ENCODE measurements at regions not wholly inside any gene's neighbourhood (a gene's known extent, or its start where the extent isn't known, plus 50 kb on each side); places are given as distances from the start of the nearest gene placed in this dataset.
"Not testable (repeated sequence)": the region's sequence is repeated elsewhere in the genome, so short reads cannot be mapped to it uniquely, and the experiment has no call there.

GRCh38 chr3:152596832-152597231 lies 238.1 kb upstream of the P2RY1 start:
- TF ChIP-seq CTCF (IDR thresholded peaks at IDR 0.05 in 2 of 3, conservative IDR thresholded peaks at IDR 0.05 in 1 of 3; ENCODE audit: borderline replicate concordance in 1 of 3, insufficient read depth in 1 of 3, low read depth in 2 of 3, low read length in 2 of 3); TCF7L2 (IDR thresholded peaks at IDR 0.05; ENCODE audit: borderline replicate concordance, extremely low read depth, insufficient read depth, insufficient read length): not testable (repeated sequence)
